Left cardiac atrium (tissue), 4 donors: ENCODE measurements at regions not wholly inside any gene's neighbourhood (a gene's known extent, or its start where the extent isn't known, plus 50 kb on each side); places are given as distances from the start of the nearest gene placed in this dataset.
A peak's percentile ranks its signal among the peaks of the same experiment; 100 is the strongest.

ENCODE experiments used
- ATAC-seq, 2 donors: fragments of 200-7000 bp; cut with Tn5 transposase; one replicate each; pipeline ENCODE4 v1.9.1; 2020; ENCODE audit warnings: mild to moderate bottlenecking in 2 of 2, moderate library complexity in 2 of 2
- DNase-seq: peaks from one replicate; pipeline ENCODE4 v3.0.0-alpha.2; 2020
- intact Hi-C, 2 donors: fragments of 100-400 bp; cut with DNase I; formaldehyde crosslinking; loops; one replicate each; pipeline versions ENCODE4 v1.14.1 to v1.15.1; 2022 to 2023
- donor health status: DM: no; HTN: yes; CAD: no.
- donor health status: DM: no; HTN: yes; CAD: no; lungs with severe emphysema.
- donor health status: DM: yes; HTN: yes; CAD: no.
- donor health status: Dilated cardiomyopathy.

GRCh38 chr4:1494416-1495315, 88.4 kb upstream of the NKX1-1 start:
- no peak for DNase-seq
- no peak for ATAC-seq
- intact Hi-C loops = no loop called here

- ATAC-seq = no peak
- intact Hi-C loops = no loop called here
- peak; percentile 16 for DNase-seq
These were observed 87.5 kb upstream of the NKX1-1 start for GRCh38 chr4:1493540-1494287.

- DNase-seq (no peak), ATAC-seq (no peak)
- intact Hi-C loops = no loop called here
These were observed 86.7 kb upstream of the NKX1-1 start for GRCh38 chr4:1492651-1493539.

GRCh38 chr4:1492142-1492457, 85.9 kb upstream of the NKX1-1 start:
- intact Hi-C loops = no loop called here
- DNase-seq = no peak
- no peak for ATAC-seq

GRCh38 chr4:1491328-1492141, 85.3 kb upstream of the NKX1-1 start:
- DNase-seq = no peak
- ATAC-seq = no peak
- intact Hi-C loops = no loop called here

- ATAC-seq = no peak
- no peak for DNase-seq
- intact Hi-C loops = no loop called here
These were observed 84.5 kb upstream of the NKX1-1 start for GRCh38 chr4:1490654-1491327.

GRCh38 chr4:1490011-1490653, 83.9 kb upstream of the NKX1-1 start:
- intact Hi-C loops = no loop called here
- no peak for ATAC-seq
- DNase-seq = no peak

GRCh38 chr4:1489639-1489995, 83.4 kb upstream of the NKX1-1 start:
- intact Hi-C loops = no loop called here
- DNase-seq (peak; percentile 7), ATAC-seq (no peak)

GRCh38 chr4:1488831-1489638, 82.8 kb upstream of the NKX1-1 start:
- peak; percentile 4 for DNase-seq
- intact Hi-C loops = no loop called here
- ATAC-seq = no peak

GRCh38 chr4:1488357-1488756, 82.1 kb upstream of the NKX1-1 start:
- ATAC-seq (no peak), DNase-seq (peak; percentile 7)
- intact Hi-C loops = no loop called here

GRCh38 chr4:1487761-1488160, 81.5 kb upstream of the NKX1-1 start:
- intact Hi-C loops = no loop called here
- DNase-seq (peak; percentile 5), ATAC-seq (no peak)

- peak; percentile 2 for DNase-seq
- ATAC-seq = no peak
- intact Hi-C loops = no loop called here
These were observed 80.9 kb upstream of the NKX1-1 start for GRCh38 chr4:1487106-1487505.

GRCh38 chr4:1485280-1485679, 79.0 kb upstream of the NKX1-1 start:
- intact Hi-C loops = no loop called here
- DNase-seq (no peak), ATAC-seq (no peak)

- DNase-seq = no peak
- ATAC-seq = no peak
- intact Hi-C loops = no loop called here
These were observed 74.5 kb upstream of the NKX1-1 start for GRCh38 chr4:1480720-1481119.

GRCh38 chr4:1479454-1479853, 73.2 kb upstream of the NKX1-1 start:
- ATAC-seq (no peak), DNase-seq (peak; percentile 7)
- intact Hi-C loops = no loop called here

- ATAC-seq (no peak), DNase-seq (no peak)
- intact Hi-C loops = no loop called here
These were observed 72.6 kb upstream of the NKX1-1 start for GRCh38 chr4:1478766-1479355.
